ENCODE measurements at regions not wholly inside any gene's neighbourhood (a gene's known extent, or its start where the extent isn't known, plus 50 kb on each side); places are given as distances from the start of the nearest gene placed in this dataset.

- Histone ChIP-seq H3K9ac (no peak overlapping the region), H2AFZ (replicated peaks) (no peak overlapping the region), H3K27ac (no peak overlapping the region), H4K20me1 (ENCODE audit: low read depth) (no peaks in the 10 kb centered on the region), H3K79me2 (ENCODE audit: low read depth) (no peaks in the 10 kb centered on the region), H3K4me3 (no peak overlapping the region), H3K4me1 (no peaks in the 10 kb centered on the region), H3F3A (ENCODE audit: low read depth) (no peaks in the 10 kb centered on the region), H3K9me3 (ENCODE audit: low read depth) (no peaks in the 10 kb centered on the region), H3K36me3 (no peaks in the 10 kb centered on the region), H3K27me3 (no peaks in the 10 kb centered on the region), H3K4me2 (no peak overlapping the region)
- Mint-ChIP-seq H3K36me3 (no peaks in the 10 kb centered on the region), H3K27me3 (ENCODE audit: insufficient read depth, low read depth) (no peaks in the 10 kb centered on the region), H3K4me1 (no peaks in the 10 kb centered on the region), H3K4me3 (no peak overlapping the region), H3K27ac (no peak overlapping the region), H3K9me3 (no peaks in the 10 kb centered on the region)
- no peak for DNase-seq (ENCODE audit: low spot score)
- TF ChIP-seq CTCF (IDR thresholded peaks at IDR 0.05) (no peak), EZH2 (IDR thresholded peaks at IDR 0.05) (no peak), EZH2phosphoT487 (IDR thresholded peaks at IDR 0.05) (no peak)
These were observed 160.1 kb upstream of the FSTL5 start for GRCh38 chr4:162323919-162324318.

- no peak for DNase-seq (ENCODE audit: low spot score)
- Histone ChIP-seq H3K4me3 (no peak overlapping the region), H3K79me2 (ENCODE audit: low read depth) (no peaks in the 10 kb centered on the region)
These were observed 158.3 kb upstream of the FSTL5 start for GRCh38 chr4:162322054-162322453.

GRCh38 chr4:162285753-162286152 is 122.0 kb upstream of the FSTL5 start:
- DNase-seq (ENCODE audit: low spot score) = no peak
- Histone ChIP-seq H3K36me3 (no peaks in the 10 kb centered on the region), H3K27me3 (no peaks in the 10 kb centered on the region), H3K9ac (no peak overlapping the region), H3K4me3 (no peak overlapping the region), H3K27ac (no peak overlapping the region), H3F3A (ENCODE audit: low read depth) (no peaks in the 10 kb centered on the region), H3K9me3 (ENCODE audit: low read depth) (no peaks in the 10 kb centered on the region), H2AFZ (replicated peaks) (no peak overlapping the region), H3K79me2 (ENCODE audit: low read depth) (no peaks in the 10 kb centered on the region), H4K20me1 (ENCODE audit: low read depth) (no peaks in the 10 kb centered on the region), H3K4me2 (no peak overlapping the region), H3K4me1 (no peaks in the 10 kb centered on the region)
- H3K36me3 Mint-ChIP-seq = no peaks in the 10 kb centered on the region
- no peak overlapping the region for H3K4me3 Mint-ChIP-seq
- H3K4me1 Mint-ChIP-seq = no peaks in the 10 kb centered on the region
- TF ChIP-seq CTCF (IDR thresholded peaks at IDR 0.05) (no peak), EZH2phosphoT487 (IDR thresholded peaks at IDR 0.05) (no peak)
- no peaks in the 10 kb centered on the region for H3K27me3 Mint-ChIP-seq (ENCODE audit: insufficient read depth, low read depth)
- no peak overlapping the region for H3K27ac Mint-ChIP-seq
- H3K9me3 Mint-ChIP-seq = no peaks in the 10 kb centered on the region

More at GRCh38 chr4:162322054-162322453, 158.3 kb upstream of the FSTL5 start:
- Histone ChIP-seq H3K27ac (no peak overlapping the region), H3F3A (ENCODE audit: low read depth) (no peaks in the 10 kb centered on the region), H3K9me3 (ENCODE audit: low read depth) (no peaks in the 10 kb centered on the region), H4K20me1 (ENCODE audit: low read depth) (no peaks in the 10 kb centered on the region), H3K36me3 (no peaks in the 10 kb centered on the region), H2AFZ (replicated peaks) (no peak overlapping the region), H3K27me3 (no peaks in the 10 kb centered on the region), H3K9ac (no peak overlapping the region), H3K4me2 (no peak overlapping the region), H3K4me1 (no peaks in the 10 kb centered on the region)
- no peaks in the 10 kb centered on the region for H3K4me1 Mint-ChIP-seq
- H3K27me3 Mint-ChIP-seq (ENCODE audit: insufficient read depth, low read depth) = no peaks in the 10 kb centered on the region
- no peaks in the 10 kb centered on the region for H3K36me3 Mint-ChIP-seq
- H3K27ac Mint-ChIP-seq = no peak overlapping the region
- no peaks in the 10 kb centered on the region for H3K9me3 Mint-ChIP-seq
- H3K4me3 Mint-ChIP-seq = no peak overlapping the region
- TF ChIP-seq CTCF (IDR thresholded peaks at IDR 0.05) (no peak), EZH2phosphoT487 (IDR thresholded peaks at IDR 0.05) (no peak), EZH2 (IDR thresholded peaks at IDR 0.05) (no peak)

- Mint-ChIP-seq H3K36me3 (no peaks in the 10 kb centered on the region), H3K9me3 (no peaks in the 10 kb centered on the region), H3K4me3 (no peak overlapping the region), H3K4me1 (no peaks in the 10 kb centered on the region), H3K27ac (no peak overlapping the region), H3K27me3 (ENCODE audit: insufficient read depth, low read depth) (no peaks in the 10 kb centered on the region)
- no peaks in the 10 kb centered on the region for H3K27me3 ChIP-seq
- no peak overlapping the region for H3K27ac ChIP-seq
- TF ChIP-seq EZH2phosphoT487 (IDR thresholded peaks at IDR 0.05) (no peak), CTCF (IDR thresholded peaks at IDR 0.05) (no peak), EZH2 (IDR thresholded peaks at IDR 0.05) (no peak)
- no peak overlapping the region for H3K9ac ChIP-seq
- H3K79me2 ChIP-seq (ENCODE audit: low read depth) = no peaks in the 10 kb centered on the region
- no peak overlapping the region for H3K4me2 ChIP-seq
- DNase-seq (ENCODE audit: low spot score) = no peak
- no peaks in the 10 kb centered on the region for H4K20me1 ChIP-seq (ENCODE audit: low read depth)
- no peaks in the 10 kb centered on the region for H3K9me3 ChIP-seq (ENCODE audit: low read depth)
- no peaks in the 10 kb centered on the region for H3K36me3 ChIP-seq
- no peak overlapping the region for H3K4me3 ChIP-seq
- H3K4me1 ChIP-seq = no peaks in the 10 kb centered on the region
- H2AFZ ChIP-seq (replicated peaks) = no peak overlapping the region
- no peaks in the 10 kb centered on the region for H3F3A ChIP-seq (ENCODE audit: low read depth)
These were observed 118.9 kb upstream of the FSTL5 start for GRCh38 chr4:162282684-162283083.
